ENCODE measurements at regions not wholly inside any gene's neighbourhood (a gene's known extent, or its start where the extent isn't known, plus 50 kb on each side); places are given as distances from the start of the nearest gene placed in this dataset.
A peak's percentile ranks its signal among the peaks of the same experiment; 100 is the strongest.

GRCh38 chr6:29884261-29884660 lies 56.6 kb downstream of the HLA-G start:
- no peak for DNase-seq (ENCODE audit: low spot score)

GRCh38 chr6:29886701-29887100 lies 55.6 kb upstream of the HLA-A start:
- no peak for DNase-seq (ENCODE audit: low spot score)

- peak; percentile 11 for DNase-seq (ENCODE audit: low spot score)
Measured at GRCh38 chr6:29887330-29887818, 55.0 kb upstream of the HLA-A start.

- peak; percentile 81 for DNase-seq (ENCODE audit: low spot score)
Measured at GRCh38 chr6:29887819-29888776, 54.2 kb upstream of the HLA-A start.

Measured in activated CD4-positive, alpha-beta T cell treated with anti-CD3 and anti-CD28 coated beads, Interleukin-2, Interleukin-4, amounts not matched to agents 100 ng/mL and 50 ng/mL, durations not matched to agents 16 hours and 8 hours (primary cell).